IMR-90 (cell line): ENCODE measurements at regions not wholly inside any gene's neighbourhood (a gene's known extent, or its start where the extent isn't known, plus 50 kb on each side); places are given as distances from the start of the nearest gene placed in this dataset.
"Not testable (repeated sequence)": the region's sequence is repeated elsewhere in the genome, so short reads cannot be mapped to it uniquely, and the experiment has no call there.

Experiments used
- ATAC-seq: fragments of 200-7000 bp; cut with Tn5 transposase; 2 replicates; pipeline ENCODE4 v1.9.1; 2020; ENCODE audit warnings: low read depth, mild to moderate bottlenecking, moderate library complexity
- BruUV-seq: library from RNA; stranded (reverse); fragments of 400-500 nt; replicated peaks from 2 replicates; lab custom pipeline; 2021; lab: Mats Ljungman, UMichigan
- CTCF ChIA-PET: fragments of 300-600 bp; formaldehyde crosslinking; extraction: SDS; loops from one replicate; lab custom pipeline; 2021; ENCODE audit warnings: antibody characterized with exemption; lab: Yijun Ruan, JAX
- POLR2A ChIA-PET: fragments of 300-600 bp; sonication (Branson Sonifier 250); formaldehyde crosslinking; loops from one replicate; lab custom pipeline; 2022; ENCODE audit warnings: antibody characterized with exemption; ENCODE audit not compliant: unreplicated experiment; lab: Charles Lee
- DNase-seq: peaks from one replicate; pipeline ENCODE4 v3.0.0; 2013
- H2AFZ ChIP-seq: replicated peaks from 2 replicates; pipeline ENCODE3; 2013; ENCODE audit warnings: low read length, mild to moderate bottlenecking; ENCODE audit not compliant: poor library complexity
- H2AK5ac ChIP-seq: 2 replicates; pipeline ENCODE4 v1.6.1; 2013; ENCODE audit warnings: low read depth, low read length, inconsistent platforms
- H2AK9ac ChIP-seq: replicated peaks from 2 replicates; pipeline ENCODE3; 2013; ENCODE audit warnings: mild to moderate bottlenecking, low read depth, low read length, moderate library complexity; ENCODE audit not compliant: poor library complexity
- H2BK120ac ChIP-seq: 2 replicates; pipeline ENCODE4 v1.6.1; 2013; ENCODE audit warnings: low read depth, low read length, inconsistent platforms
- H2BK15ac ChIP-seq: 3 replicates; pipeline ENCODE4 v1.6.1; 2013; ENCODE audit warnings: low read depth, low read length, inconsistent platforms
- H2BK20ac ChIP-seq: 2 replicates; pipeline ENCODE4 v1.6.1; 2013; ENCODE audit warnings: low read depth, mild to moderate bottlenecking, inconsistent platforms, low read length, moderate library complexity
- H2BK5ac ChIP-seq: 2 replicates; pipeline ENCODE4 v1.6.1; 2013; ENCODE audit warnings: mild to moderate bottlenecking, low read depth, low read length, inconsistent platforms; ENCODE audit not compliant: poor library complexity, severe bottlenecking
- H3K14ac ChIP-seq: replicated peaks from 2 replicates; pipeline ENCODE4 v1.6.1; 2013; ENCODE audit warnings: low read depth, low read length, inconsistent platforms
- H3K18ac ChIP-seq: 2 replicates; pipeline ENCODE4 v1.6.1; 2013; ENCODE audit warnings: low read depth, low read length, control low read depth
- H3K23ac ChIP-seq: 2 replicates; pipeline ENCODE4 v1.6.1; 2013; ENCODE audit warnings: low read depth, low read length, inconsistent platforms
- H3K27ac ChIP-seq: 2 replicates; pipeline ENCODE4 v1.5.1; 2013; ENCODE audit warnings: mild to moderate bottlenecking, control low read depth, low read length; ENCODE audit not compliant: insufficient read depth
- H3K27me3 ChIP-seq: 2 replicates; pipeline ENCODE4 v1.6.1; 2013; ENCODE audit warnings: low read length; ENCODE audit not compliant: control insufficient read depth, insufficient read depth
- H3K36me3 ChIP-seq: 2 replicates; pipeline ENCODE4 v1.6.1; 2013; ENCODE audit warnings: low read length, mixed read lengths; ENCODE audit not compliant: control insufficient read depth, insufficient read depth
- H3K4ac ChIP-seq: 2 replicates; pipeline ENCODE4 v1.6.1; 2013; ENCODE audit warnings: low read depth, low read length, inconsistent platforms
- H3K4me1 ChIP-seq: 2 replicates; pipeline ENCODE4 v1.6.1; 2013; ENCODE audit warnings: low read length, mixed read lengths; ENCODE audit not compliant: control insufficient read depth, insufficient read depth
- H3K4me2 ChIP-seq: 2 replicates; pipeline ENCODE4 v1.6.1; 2013; ENCODE audit warnings: low read depth, mild to moderate bottlenecking, control low read depth, low read length, moderate library complexity
- H3K4me3 ChIP-seq: 2 replicates; pipeline ENCODE4 v1.5.1; 2013; ENCODE audit warnings: low read depth, mild to moderate bottlenecking, control low read depth, low read length, moderate library complexity; ENCODE audit not compliant: insufficient read depth
- H3K56ac ChIP-seq: 2 replicates; pipeline ENCODE4 v1.6.1; 2013; ENCODE audit warnings: low read length, inconsistent platforms; ENCODE audit not compliant: insufficient read depth; ENCODE audit errors: extremely low read depth
- H3K79me1 ChIP-seq, 2 experiments: 2 replicates each; pipeline ENCODE4 v1.6.1; 2013; ENCODE audit warnings: low read length in 2 of 2, inconsistent platforms in 1 of 2, low read depth in 1 of 2
- H3K9ac ChIP-seq: 2 replicates; pipeline ENCODE4 v1.6.1; 2013; ENCODE audit warnings: low read depth, low read length, control low read depth
- H3K9me1 ChIP-seq: 2 replicates; pipeline ENCODE4 v1.6.1; 2013; ENCODE audit warnings: low read length, inconsistent platforms; ENCODE audit not compliant: insufficient read depth
- H3K9me3 ChIP-seq: 2 replicates; pipeline ENCODE4 v1.6.1; 2013; ENCODE audit warnings: low read length; ENCODE audit not compliant: control insufficient read depth, insufficient read depth
- H4K20me1 ChIP-seq: 2 replicates; pipeline ENCODE4 v1.6.1; 2013; ENCODE audit warnings: low read length, inconsistent platforms; ENCODE audit not compliant: insufficient read depth
- H4K5ac ChIP-seq: 2 replicates; pipeline ENCODE4 v1.6.1; 2013; ENCODE audit warnings: mild to moderate bottlenecking, low read depth, low read length, control low read depth
- H4K8ac ChIP-seq, 2 experiments: 2 replicates each; pipeline ENCODE4 v1.6.1; 2013; ENCODE audit warnings: low read depth in 2 of 2, low read length in 2 of 2, control low read depth in 1 of 2, inconsistent platforms in 1 of 2
- H4K91ac ChIP-seq: 2 replicates; pipeline ENCODE4 v1.6.1; 2013; ENCODE audit warnings: low read depth, low read length, inconsistent platforms; ENCODE audit not compliant: insufficient read depth
- WGBS, 2 experiments: methylation state at CpG; one replicate each; pipeline versions ENCODE4 v1.1.5 to v1.1.7; 2013; ENCODE audit warnings: missing lambda C conversion rate in 2 of 2; ENCODE audit not compliant: insufficient read length in 1 of 2; ENCODE audit errors: extremely low coverage in 2 of 2; 5-methylcytosine and 5-hydroxymethylcytosine counted together
- dilution Hi-C: fragments of 300-500 bp; cut with HindIII; formaldehyde crosslinking; loops from one replicate; pipeline ENCODE4 v1.14.3; 2018; ENCODE audit warnings: low sequenced_read_pairs; ENCODE audit not compliant: unreplicated experiment
- in situ Hi-C: fragments of 300-500 bp; cut with MboI; formaldehyde crosslinking; loops from 3 replicates; pipeline ENCODE4 v1.14.3; 2019; ENCODE audit warnings: low sequenced_read_pairs, inconsistent platforms, mixed read lengths
- intact Hi-C: fragments of 100-400 bp; cut with micrococcal nuclease; formaldehyde crosslinking; loops from 2 replicates; pipeline ENCODE4 v1.10.0; 2022

DNA sequence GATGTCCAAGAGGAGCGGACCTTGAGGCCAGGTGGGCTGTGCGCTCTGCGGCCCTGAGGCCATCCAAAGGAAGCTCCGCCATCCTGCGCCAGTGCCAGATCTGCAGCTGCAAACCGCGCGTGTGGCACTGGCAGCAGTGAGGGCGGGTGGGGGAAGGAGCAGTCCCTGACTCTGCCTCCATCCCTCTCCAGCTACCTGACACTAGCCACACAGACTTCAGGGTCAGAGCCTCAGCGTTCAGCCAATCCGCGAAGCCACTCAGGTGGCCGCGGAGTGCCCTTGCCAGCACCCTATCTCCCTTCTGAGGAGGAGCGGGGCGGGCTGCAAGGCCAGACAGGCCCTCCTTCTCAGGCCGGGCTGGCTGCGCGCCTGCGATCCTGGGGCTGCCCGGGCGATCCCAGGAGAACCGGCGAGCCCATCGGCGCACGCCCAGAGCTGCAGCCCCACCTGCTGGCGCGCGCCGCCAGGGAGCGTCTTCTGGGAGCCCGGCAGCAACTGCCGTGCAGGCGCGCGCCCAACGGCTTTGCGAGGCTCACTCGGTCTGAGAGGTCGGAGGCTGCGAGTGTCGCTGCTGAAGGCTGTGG lies 867.2 kb downstream of the SPATA31A1 start:
- H3K9ac ChIP-seq, H2AFZ ChIP-seq, H3K9me3 ChIP-seq, POLR2A ChIA-PET, H3K4me2 ChIP-seq, H3K27ac ChIP-seq, H4K5ac ChIP-seq, H3K14ac ChIP-seq, H3K4me3 ChIP-seq, DNase-seq, H3K79me1 ChIP-seq, H4K8ac ChIP-seq, H2AK9ac ChIP-seq, H2AK5ac ChIP-seq, in situ Hi-C loops, H2BK120ac ChIP-seq, H3K23ac ChIP-seq, BruUV-seq, H3K18ac ChIP-seq, H4K20me1 ChIP-seq, H3K4ac ChIP-seq, H2BK15ac ChIP-seq, H3K27me3 ChIP-seq, intact Hi-C loops, H3K36me3 ChIP-seq, dilution Hi-C loops, CTCF ChIA-PET, H3K9me1 ChIP-seq, H3K4me1 ChIP-seq, H2BK5ac ChIP-seq, H2BK20ac ChIP-seq, H3K56ac ChIP-seq, H4K91ac ChIP-seq, ATAC-seq: not testable (repeated sequence)
- no CpG with 5 or more reads among the region's 43 CpGs for WGBS, 2 experiments

GRCh38 chr9:40223353-40223752 lies 867.9 kb downstream of the SPATA31A1 start:
- H3K4me1 ChIP-seq, DNase-seq, H2BK15ac ChIP-seq, H3K18ac ChIP-seq, BruUV-seq, H3K23ac ChIP-seq, H3K56ac ChIP-seq, in situ Hi-C loops, H3K9ac ChIP-seq, H3K36me3 ChIP-seq, H3K4ac ChIP-seq, H3K4me2 ChIP-seq, CTCF ChIA-PET, H4K8ac ChIP-seq, H3K9me1 ChIP-seq, H2BK120ac ChIP-seq, H3K27ac ChIP-seq, ATAC-seq, H3K9me3 ChIP-seq, H2AK5ac ChIP-seq, H2BK5ac ChIP-seq, H4K20me1 ChIP-seq, H3K79me1 ChIP-seq, H3K27me3 ChIP-seq, H4K91ac ChIP-seq, H2AK9ac ChIP-seq, H3K14ac ChIP-seq, H3K4me3 ChIP-seq, H4K5ac ChIP-seq, intact Hi-C loops, POLR2A ChIA-PET, H2AFZ ChIP-seq, H2BK20ac ChIP-seq, dilution Hi-C loops: not testable (repeated sequence)
- WGBS, 2 experiments, result no CpG with 5 or more reads among the region's 33 CpGs
